Retina (tissue), 1 donor: ENCODE measurements at regions not wholly inside any gene's neighbourhood (a gene's known extent, or its start where the extent isn't known, plus 50 kb on each side); places are given as distances from the start of the nearest gene placed in this dataset.
"Not testable (repeated sequence)": the region's sequence is repeated elsewhere in the genome, so short reads cannot be mapped to it uniquely, and the experiment has no call there.

Source experiments
- DNase-seq: peaks from one replicate; pipeline ENCODE4 v3.0.0-alpha.2; 2016

- not testable (repeated sequence) for DNase-seq
Measured at GRCh38 chr7:96829121-96829520, 119.5 kb upstream of the SEM1 start.

- no peak for DNase-seq
Measured at GRCh38 chr7:96831446-96831845, 121.8 kb upstream of the SEM1 start.

GRCh38 chr7:96832092-96832662 is 122.5 kb upstream of the SEM1 start:
- DNase-seq: no peak

- no peak for DNase-seq
Measured at GRCh38 chr7:96833676-96834453, 124.2 kb upstream of the SEM1 start.

- DNase-seq: no peak
Measured at GRCh38 chr7:96836456-96836855, 126.8 kb upstream of the SEM1 start.

GRCh38 chr7:96837593-96837992 is 127.9 kb upstream of the SEM1 start:
- DNase-seq: no peak

GRCh38 chr7:96838481-96838880 is 128.8 kb upstream of the SEM1 start:
- no peak for DNase-seq

GRCh38 chr7:96855139-96855538 is 145.5 kb upstream of the SEM1 start:
- no peak for DNase-seq

- DNase-seq: no peak
Measured at GRCh38 chr7:96855691-96856090, 146.0 kb upstream of the SEM1 start.

GRCh38 chr7:96869538-96869937 is 135.8 kb upstream of the DLX6 start:
- no peak for DNase-seq

GRCh38 chr7:96870185-96870584 is 135.2 kb upstream of the DLX6 start:
- no peak for DNase-seq

- no peak for DNase-seq
Measured at GRCh38 chr7:96870934-96871333, 134.4 kb upstream of the DLX6 start.

GRCh38 chr7:96887426-96887825 is 117.9 kb upstream of the DLX6 start:
- DNase-seq: no peak

- no peak for DNase-seq
Measured at GRCh38 chr7:96899108-96899507, 106.2 kb upstream of the DLX6 start.

- DNase-seq: no peak
Measured at GRCh38 chr7:96901822-96902445, 103.4 kb upstream of the DLX6 start.

GRCh38 chr7:96903906-96904305 is 101.4 kb upstream of the DLX6 start:
- no peak for DNase-seq

- no peak for DNase-seq
Measured at GRCh38 chr7:96910486-96910885, 94.9 kb upstream of the DLX6 start.

- no peak for DNase-seq
Measured at GRCh38 chr7:96915029-96915428, 90.3 kb upstream of the DLX6 start.

- DNase-seq: no peak
Measured at GRCh38 chr7:96920064-96920463, 85.3 kb upstream of the DLX6 start.

GRCh38 chr7:96920713-96921112 is 84.6 kb upstream of the DLX6 start:
- DNase-seq: no peak

GRCh38 chr7:96921231-96921630 is 84.1 kb upstream of the DLX6 start:
- DNase-seq: no peak

GRCh38 chr7:96921771-96922170 is 83.6 kb upstream of the DLX6 start:
- DNase-seq: no peak

- not testable (repeated sequence) for DNase-seq
Measured at GRCh38 chr7:96923345-96923744, 82.0 kb upstream of the DLX6 start.

- DNase-seq: no peak
Measured at GRCh38 chr7:96927131-96927530, 78.2 kb upstream of the DLX6 start.
